ENCODE measurements at regions not wholly inside any gene's neighbourhood (a gene's known extent, or its start where the extent isn't known, plus 50 kb on each side); places are given as distances from the start of the nearest gene placed in this dataset.

DNA sequence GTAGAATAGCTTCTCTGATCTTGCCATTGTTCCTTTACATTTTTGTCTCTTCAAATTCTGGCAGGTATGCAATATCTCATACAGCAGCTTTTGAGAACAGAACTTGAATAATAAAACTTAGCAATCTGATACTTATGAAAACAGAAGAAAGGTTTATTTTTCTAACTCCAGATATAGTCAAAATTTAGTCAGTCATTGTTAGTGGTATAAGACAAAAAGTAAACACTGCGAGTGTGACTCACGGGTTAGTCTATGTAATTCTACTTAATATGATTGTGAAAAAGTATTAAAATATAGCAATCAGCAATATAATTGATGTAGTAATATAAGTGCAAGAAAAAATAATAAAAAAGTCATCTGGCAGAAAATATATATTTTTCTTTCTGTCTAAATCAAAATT is 910.4 kb downstream of the DNAH5 start:
- intact Hi-C loops (cut with DNase I; ENCODE audit: low total_unique reads) = no loop called here
- no peak for TF ChIP-seq POLR2AphosphoS5 (IDR thresholded peaks at IDR 0.05)
- TF ChIP-seq, protein P1, sequence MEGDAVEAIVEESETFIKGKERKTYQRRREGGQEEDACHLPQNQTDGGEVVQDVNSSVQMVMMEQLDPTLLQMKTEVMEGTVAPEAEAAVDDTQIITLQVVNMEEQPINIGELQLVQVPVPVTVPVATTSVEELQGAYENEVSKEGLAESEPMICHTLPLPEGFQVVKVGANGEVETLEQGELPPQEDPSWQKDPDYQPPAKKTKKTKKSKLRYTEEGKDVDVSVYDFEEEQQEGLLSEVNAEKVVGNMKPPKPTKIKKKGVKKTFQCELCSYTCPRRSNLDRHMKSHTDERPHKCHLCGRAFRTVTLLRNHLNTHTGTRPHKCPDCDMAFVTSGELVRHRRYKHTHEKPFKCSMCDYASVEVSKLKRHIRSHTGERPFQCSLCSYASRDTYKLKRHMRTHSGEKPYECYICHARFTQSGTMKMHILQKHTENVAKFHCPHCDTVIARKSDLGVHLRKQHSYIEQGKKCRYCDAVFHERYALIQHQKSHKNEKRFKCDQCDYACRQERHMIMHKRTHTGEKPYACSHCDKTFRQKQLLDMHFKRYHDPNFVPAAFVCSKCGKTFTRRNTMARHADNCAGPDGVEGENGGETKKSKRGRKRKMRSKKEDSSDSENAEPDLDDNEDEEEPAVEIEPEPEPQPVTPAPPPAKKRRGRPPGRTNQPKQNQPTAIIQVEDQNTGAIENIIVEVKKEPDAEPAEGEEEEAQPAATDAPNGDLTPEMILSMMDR (IDR thresholded peaks at IDR 0.05) = no peak
- no peak for TF ChIP-seq POLR2A (IDR thresholded peaks at IDR 0.05)
- no peaks in the 10 kb centered on the region for H3K9me3 ChIP-seq
- H3K27me3 ChIP-seq = no peaks in the 10 kb centered on the region
- DNase-seq (ENCODE audit: low spot score in 2 of 2) = no peak
- H3K4me3 ChIP-seq = no peak overlapping the region
- no peaks in the 10 kb centered on the region for H3K4me1 ChIP-seq
- no peak overlapping the region for H3K27ac ChIP-seq
- no peaks in the 10 kb centered on the region for H3K36me3 ChIP-seq

DNA sequence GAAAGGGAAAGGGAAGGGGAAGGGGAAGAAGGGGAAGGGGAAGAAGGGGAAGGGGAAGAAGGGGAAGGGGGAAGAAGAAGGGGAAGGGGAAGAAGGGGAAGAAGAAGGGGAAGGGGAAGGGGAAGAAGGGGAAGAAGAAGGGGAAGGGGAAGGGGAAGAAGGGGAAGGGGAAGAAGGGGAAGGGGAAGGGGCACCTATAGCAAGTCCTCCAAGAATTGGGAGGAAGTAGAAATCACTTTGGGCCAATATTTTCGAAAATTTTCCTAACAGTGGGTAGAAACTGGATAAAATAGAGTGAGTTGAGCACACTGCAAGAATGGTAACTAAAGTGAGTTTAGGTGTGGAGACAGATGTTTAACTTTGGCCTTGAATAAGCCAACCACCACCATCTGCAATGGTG is 915.3 kb downstream of the DNAH5 start:
- Histone ChIP-seq H3K27me3 (no peaks in the 10 kb centered on the region), H3K36me3 (no peaks in the 10 kb centered on the region), H3K9me3 (no peaks in the 10 kb centered on the region), H3K27ac (no peak overlapping the region), H3K4me1 (no peaks in the 10 kb centered on the region), H3K4me3 (no peak overlapping the region)
- TF ChIP-seq POLR2AphosphoS5 (IDR thresholded peaks at IDR 0.05) (no peak), POLR2A (IDR thresholded peaks at IDR 0.05) (no peak)
- TF ChIP-seq, protein P1 (IDR thresholded peaks at IDR 0.05) = no peak
- DNase-seq (ENCODE audit: low spot score in 2 of 2) = no peak
- intact Hi-C loops (cut with DNase I; ENCODE audit: low total_unique reads) = no loop called here

DNA sequence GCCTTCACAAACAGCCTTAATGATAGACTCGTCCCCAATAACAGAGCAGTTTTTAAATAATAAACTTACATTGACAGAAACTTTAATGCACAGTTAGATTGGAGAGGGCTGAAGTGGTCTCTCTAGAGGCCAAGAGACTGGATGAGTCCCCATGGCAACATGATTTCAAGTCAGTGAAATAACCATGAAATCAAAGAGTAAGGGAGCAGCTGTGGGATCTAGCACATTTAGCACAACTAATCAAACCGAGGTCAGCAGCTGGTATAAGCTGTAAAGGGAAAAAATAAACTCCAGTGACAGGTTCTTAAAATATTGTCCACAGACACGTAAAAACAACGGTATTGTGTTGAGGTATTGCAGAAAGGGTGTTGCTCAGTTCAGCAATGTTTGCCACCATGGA is 916.6 kb downstream of the DNAH5 start:
- H3K27me3 ChIP-seq = no peaks in the 10 kb centered on the region
- no peaks in the 10 kb centered on the region for H3K9me3 ChIP-seq
- H3K36me3 ChIP-seq = no peaks in the 10 kb centered on the region
- TF ChIP-seq POLR2AphosphoS5 (IDR thresholded peaks at IDR 0.05) (no peak), POLR2A (IDR thresholded peaks at IDR 0.05) (no peak)
- TF ChIP-seq, protein P1 (IDR thresholded peaks at IDR 0.05) = no peak
- no peaks in the 10 kb centered on the region for H3K4me1 ChIP-seq
- intact Hi-C loops (cut with DNase I; ENCODE audit: low total_unique reads) = no loop called here
- no peak for DNase-seq (ENCODE audit: low spot score in 2 of 2)
- H3K4me3 ChIP-seq = no peak overlapping the region
- no peak overlapping the region for H3K27ac ChIP-seq

DNA sequence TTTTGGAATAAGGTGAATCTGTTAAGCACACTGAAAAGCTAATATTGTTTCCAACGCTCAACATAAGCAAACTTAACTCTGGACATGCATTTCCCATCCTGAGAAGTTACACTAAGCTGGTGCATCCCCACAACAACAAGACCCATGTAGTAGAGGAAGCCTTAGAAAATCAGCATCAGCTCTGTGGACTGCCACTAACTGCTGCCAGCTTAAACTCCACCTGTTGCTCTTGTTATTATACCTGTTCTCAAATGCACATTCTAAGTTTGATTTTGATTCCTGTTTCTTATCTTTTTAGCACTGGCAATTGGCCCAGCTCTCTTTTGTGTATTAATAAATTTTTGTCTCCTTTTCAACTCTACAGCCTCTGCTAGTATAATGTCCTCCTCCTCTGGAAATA is 924.8 kb downstream of the DNAH5 start:
- peaks cover 3% of the 10 kb centered on the region for H3K36me3 ChIP-seq
- H3K4me1 ChIP-seq = no peaks in the 10 kb centered on the region
- no peaks in the 10 kb centered on the region for H3K27me3 ChIP-seq
- H3K27ac ChIP-seq = no peak overlapping the region
- H3K9me3 ChIP-seq = no peaks in the 10 kb centered on the region
- H3K4me3 ChIP-seq = no peak overlapping the region
- intact Hi-C loops (cut with DNase I; ENCODE audit: low total_unique reads) = no loop called here
- TF ChIP-seq POLR2A (IDR thresholded peaks at IDR 0.05) (no peak), POLR2AphosphoS5 (IDR thresholded peaks at IDR 0.05) (no peak)
- TF ChIP-seq, protein P1 (IDR thresholded peaks at IDR 0.05) = no peak
- DNase-seq (ENCODE audit: low spot score in 2 of 2) = no peak

DNA sequence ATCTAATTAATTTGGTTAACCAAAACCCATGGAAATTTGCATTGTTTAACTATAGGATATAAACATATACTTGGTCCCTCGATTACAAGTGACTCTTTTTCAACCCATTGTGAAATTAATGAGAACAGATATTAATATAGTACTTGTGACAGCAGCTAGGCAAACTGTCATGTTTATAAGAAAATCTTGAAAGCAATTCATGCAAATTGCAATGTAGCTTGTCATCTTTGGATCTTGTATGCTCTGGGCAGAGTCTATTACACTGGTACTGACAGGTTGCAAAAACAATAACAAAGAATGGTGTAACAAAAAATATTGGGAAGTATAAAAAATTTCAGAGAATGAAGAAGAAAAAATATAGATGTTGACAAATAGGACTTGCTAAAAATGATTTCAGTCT is 941.0 kb downstream of the DNAH5 start:
- Histone ChIP-seq H3K4me3 (no peak overlapping the region), H3K9me3 (no peaks in the 10 kb centered on the region), H3K36me3 (no peaks in the 10 kb centered on the region), H3K27ac (no peak overlapping the region), H3K27me3 (no peaks in the 10 kb centered on the region), H3K4me1 (no peaks in the 10 kb centered on the region)
- intact Hi-C loops (cut with DNase I; ENCODE audit: low total_unique reads) = no loop called here
- no peak for TF ChIP-seq POLR2A (IDR thresholded peaks at IDR 0.05)
- no peak for TF ChIP-seq POLR2AphosphoS5 (IDR thresholded peaks at IDR 0.05)
- TF ChIP-seq, protein P1 (IDR thresholded peaks at IDR 0.05) = no peak
- no peak for DNase-seq (ENCODE audit: low spot score in 2 of 2)

All from breast epithelium (tissue), 4 donors.